Activated CD4-positive, alpha-beta T cell treated with anti-CD3 and anti-CD28 coated beads for 24 hours (primary cell): ENCODE measurements at regions not wholly inside any gene's neighbourhood (a gene's known extent, or its start where the extent isn't known, plus 50 kb on each side); places are given as distances from the start of the nearest gene placed in this dataset.

ENCODE experiments used
- DNase-seq, 2 donors: peaks; one replicate each; pipeline ENCODE4 v3.0.0-alpha.2; 2020; ENCODE audit warnings: low read depth in 2 of 2

GRCh38 chr12:24045816-24046257, 96.4 kb upstream of the SOX5 start:
- DNase-seq = no peak

- DNase-seq = no peak
Observed at GRCh38 chr12:24044941-24045703, 95.7 kb upstream of the SOX5 start.

DNA sequence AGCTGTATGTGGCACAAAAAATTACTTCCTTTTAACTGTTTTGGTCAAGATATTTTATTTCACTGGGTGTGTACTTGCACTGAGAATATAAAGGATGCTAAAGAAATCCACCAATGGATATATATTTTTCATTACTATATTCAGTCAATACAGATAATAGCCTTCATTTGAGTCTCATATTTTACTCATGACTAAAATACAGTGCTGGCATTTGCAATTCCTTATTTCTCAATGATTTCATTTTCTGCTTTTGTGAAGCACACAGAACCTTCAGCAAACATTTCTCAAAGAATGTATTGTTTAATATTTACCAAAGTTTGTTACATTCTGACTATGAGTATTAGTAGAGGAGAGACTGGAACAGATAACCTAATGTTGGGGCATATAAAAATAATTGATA, 93.2 kb upstream of the SOX5 start:
- DNase-seq = no peak

GRCh38 chr12:24039113-24039525, 89.6 kb upstream of the SOX5 start:
- DNase-seq = no peak

DNA sequence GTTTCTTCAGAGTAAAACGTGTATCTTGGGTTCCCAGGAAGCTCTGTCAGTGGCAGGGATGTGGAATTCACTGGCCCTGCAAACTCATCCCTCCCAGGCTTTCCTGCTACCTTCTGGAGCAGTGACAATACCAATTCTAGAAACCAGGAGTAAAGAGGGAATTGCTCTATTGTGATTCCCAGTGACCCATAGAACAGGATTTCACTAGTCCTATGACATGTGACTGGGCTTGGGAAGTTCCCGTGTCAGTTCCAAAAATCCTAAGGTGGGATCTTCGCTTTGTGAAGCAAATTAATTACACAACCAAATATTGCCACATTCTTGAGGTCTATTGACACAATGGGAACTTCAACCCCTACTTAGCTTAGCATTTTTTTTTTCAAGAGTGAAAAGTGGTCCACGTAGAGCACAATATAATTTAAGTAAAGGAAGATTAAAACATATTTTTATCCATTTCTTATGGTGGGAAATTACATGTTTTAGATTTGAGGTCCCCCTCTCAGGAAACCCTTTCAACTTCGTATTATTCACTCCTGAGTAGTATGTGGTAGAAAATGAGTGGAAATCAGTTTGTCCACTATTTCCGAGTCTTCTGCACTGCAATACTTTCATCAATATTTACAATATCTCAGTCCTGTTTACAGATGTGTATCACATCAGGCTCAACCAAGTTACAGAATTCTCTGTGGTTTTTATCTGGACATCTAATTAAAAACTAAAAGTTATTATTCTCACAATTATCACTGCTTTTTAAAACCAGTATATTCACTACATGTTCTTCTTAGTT, 88.9 kb upstream of the SOX5 start:
- no peak for DNase-seq

DNA sequence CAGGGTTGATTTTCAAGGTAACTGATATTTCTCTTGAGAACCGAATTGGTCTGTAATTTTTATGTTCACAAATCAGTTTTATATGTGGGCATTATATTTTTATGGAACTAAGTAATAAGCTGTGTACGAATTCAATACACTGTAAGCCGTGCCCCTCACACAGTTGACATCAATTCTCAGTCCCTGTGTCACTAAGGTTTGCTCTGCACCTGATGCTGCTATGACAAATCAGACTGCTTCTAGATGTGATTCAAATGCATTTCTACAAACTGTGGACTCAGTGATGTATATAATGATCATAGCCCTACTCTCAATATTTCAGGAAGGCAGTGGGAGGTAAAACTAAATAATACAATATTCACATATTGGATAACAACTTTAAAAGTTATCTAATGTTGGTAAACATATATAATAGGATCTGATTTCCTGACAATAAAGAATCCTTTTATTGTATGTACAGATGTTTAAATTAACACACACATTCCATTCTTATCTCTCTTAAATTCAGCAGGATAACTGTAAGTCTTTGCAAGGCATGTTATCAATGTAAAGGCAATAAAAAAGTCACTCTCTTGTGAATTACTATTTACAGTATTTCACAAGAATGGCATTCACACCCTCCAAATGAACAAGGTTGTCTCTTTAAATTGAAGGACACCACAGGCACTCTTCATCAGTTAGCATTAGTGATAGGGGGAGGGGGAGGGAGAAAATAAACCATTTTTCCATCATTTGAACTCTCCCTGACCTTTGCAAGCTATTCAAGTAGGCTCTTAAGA, 87.2 kb upstream of the SOX5 start:
- DNase-seq = no peak

DNA sequence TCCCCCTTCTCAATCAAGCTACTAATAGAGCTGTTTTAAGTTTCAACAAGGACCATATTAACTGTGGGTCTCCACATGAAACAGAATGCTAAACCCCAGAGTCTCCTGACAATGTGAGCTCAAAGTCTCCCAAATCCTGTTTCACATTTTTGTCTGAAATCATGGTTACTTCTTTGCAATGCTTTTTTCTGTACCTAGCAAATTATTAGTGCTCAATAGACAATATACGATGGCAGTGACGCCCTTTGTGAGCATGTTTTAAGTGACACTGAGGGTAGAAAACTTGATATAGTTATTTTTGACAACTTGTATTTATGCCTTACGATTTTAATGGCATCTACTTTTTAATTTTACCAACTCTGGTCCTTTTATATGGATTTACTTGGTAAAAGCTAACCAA, 85.4 kb upstream of the SOX5 start:
- DNase-seq = no peak

GRCh38 chr12:24034160-24034559, 84.7 kb upstream of the SOX5 start:
- DNase-seq = no peak

- DNase-seq = no peak
Observed at GRCh38 chr12:24027352-24027751, 77.9 kb upstream of the SOX5 start.

- no peak for DNase-seq
Observed at GRCh38 chr12:24025153-24025798, 75.8 kb upstream of the SOX5 start.

GRCh38 chr12:24023081-24023480, 73.6 kb upstream of the SOX5 start:
- no peak for DNase-seq

- no peak for DNase-seq
Observed at GRCh38 chr12:24021164-24021502, 71.7 kb upstream of the SOX5 start.

GRCh38 chr12:24020397-24021163, 71.1 kb upstream of the SOX5 start:
- no peak for DNase-seq

- DNase-seq = no peak
Observed at GRCh38 chr12:24015833-24016160, 66.3 kb upstream of the SOX5 start.

GRCh38 chr12:24014915-24015832, 65.7 kb upstream of the SOX5 start:
- DNase-seq = no peak

DNA sequence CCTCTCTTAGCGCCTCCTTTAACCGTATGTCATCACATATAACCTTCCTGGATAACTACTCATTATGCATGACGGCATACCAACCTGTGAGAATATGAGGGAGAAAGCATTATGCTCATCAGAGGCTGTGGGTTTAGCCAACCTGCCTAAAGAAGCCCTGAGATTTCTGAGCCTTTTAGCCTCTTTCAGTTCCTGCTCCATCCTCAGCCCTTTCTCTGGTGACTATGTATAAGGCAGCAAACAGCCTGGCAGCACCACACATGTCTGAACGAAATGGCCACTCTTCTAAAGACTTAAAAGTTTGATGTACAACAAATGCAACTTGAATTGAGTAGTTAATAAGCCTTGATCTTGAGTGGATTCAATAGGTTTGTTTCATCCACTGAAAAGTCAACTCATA, 64.8 kb upstream of the SOX5 start:
- DNase-seq = no peak

- no peak for DNase-seq
Observed at GRCh38 chr12:24012528-24012927, 63.1 kb upstream of the SOX5 start.

GRCh38 chr12:24011927-24012507, 62.5 kb upstream of the SOX5 start:
- no peak for DNase-seq

DNA sequence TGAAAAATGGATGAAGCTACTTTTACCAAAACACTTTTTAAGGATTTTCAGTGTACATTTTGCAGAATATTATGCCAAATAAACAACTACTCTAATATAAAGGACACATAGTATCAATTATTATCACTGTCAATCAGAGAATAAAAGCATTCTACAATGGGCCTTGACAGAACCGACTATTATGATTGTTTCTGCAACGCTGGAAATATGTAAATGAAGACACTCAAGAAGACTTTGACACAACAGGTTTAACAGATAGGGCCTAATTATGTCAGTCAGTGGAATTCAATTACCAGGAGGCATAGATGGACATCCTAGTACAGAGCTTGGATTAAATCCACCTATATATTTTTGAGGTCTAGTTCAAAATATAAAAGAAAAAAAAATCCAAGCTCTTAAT, 58.7 kb upstream of the SOX5 start:
- DNase-seq = no peak
